Pons (tissue), 1 donor: ENCODE measurements at regions not wholly inside any gene's neighbourhood (a gene's known extent, or its start where the extent isn't known, plus 50 kb on each side); places are given as distances from the start of the nearest gene placed in this dataset.
A peak's percentile ranks its signal among the peaks of the same experiment; 100 is the strongest.
"Not testable (repeated sequence)": the region's sequence is repeated elsewhere in the genome, so short reads cannot be mapped to it uniquely, and the experiment has no call there.

Experiments used
- DNase-seq: peaks from one replicate; pipeline ENCODE4 v3.0.0-alpha.2; 2016; ENCODE audit warnings: low spot score

DNA sequence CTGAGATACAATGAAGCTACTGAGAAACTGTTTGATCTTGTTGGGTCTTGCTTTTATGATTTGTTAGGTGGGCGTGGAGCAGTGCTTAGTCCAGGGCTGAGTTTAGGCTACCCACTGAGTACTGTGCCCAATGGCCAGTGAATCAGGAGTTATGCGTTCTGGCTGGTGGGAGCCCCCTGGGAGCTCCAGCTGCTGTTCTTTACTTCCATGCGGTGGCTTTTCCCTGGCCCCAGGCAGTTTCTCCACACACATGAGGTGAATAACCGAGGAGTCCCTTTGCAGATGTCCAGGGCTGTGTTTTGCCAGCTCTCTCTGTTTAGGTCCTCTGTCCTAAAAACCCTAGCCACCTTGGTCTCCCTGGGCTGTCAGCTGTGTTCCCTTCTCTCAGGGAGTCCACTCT is 106.5 kb downstream of the KLF13 start:
- DNase-seq: no peak

DNA sequence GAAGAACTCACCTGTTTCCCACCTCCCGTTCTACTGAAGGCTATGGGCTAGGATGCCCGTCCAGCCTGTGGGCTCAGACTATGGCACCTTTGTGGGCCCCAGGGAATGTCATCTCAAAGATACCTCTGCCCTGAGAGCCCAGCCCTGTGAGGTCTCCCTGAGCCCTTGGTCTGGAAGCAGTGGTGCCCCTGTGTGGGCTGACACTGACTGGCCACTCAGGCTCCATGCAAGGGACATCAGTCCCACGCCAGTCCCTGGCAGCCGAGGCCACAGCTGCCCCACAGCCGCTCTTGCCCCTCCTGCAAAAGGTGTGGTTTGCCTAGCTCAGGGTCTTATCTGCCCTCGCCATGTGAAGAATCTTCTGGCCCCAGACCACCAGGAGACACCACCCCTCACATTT is 106.9 kb downstream of the KLF13 start:
- DNase-seq: no peak

DNA sequence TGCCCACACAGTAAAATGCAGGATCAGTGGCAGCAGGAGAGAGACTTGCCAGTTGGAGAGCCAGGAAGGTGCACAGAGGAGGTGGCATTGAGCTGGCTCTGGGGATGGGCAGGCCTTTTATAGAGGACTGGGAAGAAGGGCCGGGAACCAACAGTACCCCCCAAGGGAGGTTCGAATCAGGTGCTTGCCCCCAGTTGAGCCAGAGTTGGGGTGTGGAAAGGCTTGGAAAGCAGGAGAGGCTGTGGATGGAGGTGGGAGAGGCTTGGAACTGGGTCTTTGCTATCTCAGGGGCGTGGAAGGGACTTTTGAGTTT is 107.6 kb downstream of the KLF13 start:
- no peak for DNase-seq

DNA sequence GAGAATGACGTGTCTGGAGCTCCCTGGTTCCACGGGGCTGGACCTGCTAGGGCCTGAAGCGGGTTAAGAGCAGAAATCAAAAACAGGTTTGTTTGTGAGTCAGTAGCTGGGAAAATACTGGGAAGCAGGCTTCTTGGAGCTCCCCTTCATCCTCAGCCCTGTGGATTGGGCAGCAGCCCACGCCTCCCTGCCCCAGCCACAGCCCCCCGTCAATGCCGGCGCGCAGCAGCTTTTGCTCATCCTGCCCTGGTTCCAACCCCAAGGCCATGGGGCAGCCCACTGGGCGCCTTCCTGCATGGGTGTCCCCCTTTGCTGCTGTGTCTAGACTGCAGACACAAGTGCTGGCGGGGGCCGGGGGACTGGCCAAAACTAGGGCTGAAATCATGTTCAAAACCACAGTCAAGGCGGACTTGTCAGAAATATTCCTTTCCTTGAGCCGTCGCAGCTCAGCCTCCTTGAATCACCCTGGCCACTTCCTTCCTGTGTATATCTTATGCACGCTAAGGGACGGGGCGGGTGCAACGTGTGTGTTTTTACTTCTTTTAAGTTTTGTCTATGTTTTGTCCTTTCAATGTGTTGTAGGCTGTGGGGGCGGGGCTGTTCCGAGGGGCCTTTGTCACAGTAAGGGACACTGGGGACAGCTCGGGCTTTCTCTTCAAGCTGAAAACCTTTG is 108.1 kb downstream of the KLF13 start:
- DNase-seq: no peak

DNA sequence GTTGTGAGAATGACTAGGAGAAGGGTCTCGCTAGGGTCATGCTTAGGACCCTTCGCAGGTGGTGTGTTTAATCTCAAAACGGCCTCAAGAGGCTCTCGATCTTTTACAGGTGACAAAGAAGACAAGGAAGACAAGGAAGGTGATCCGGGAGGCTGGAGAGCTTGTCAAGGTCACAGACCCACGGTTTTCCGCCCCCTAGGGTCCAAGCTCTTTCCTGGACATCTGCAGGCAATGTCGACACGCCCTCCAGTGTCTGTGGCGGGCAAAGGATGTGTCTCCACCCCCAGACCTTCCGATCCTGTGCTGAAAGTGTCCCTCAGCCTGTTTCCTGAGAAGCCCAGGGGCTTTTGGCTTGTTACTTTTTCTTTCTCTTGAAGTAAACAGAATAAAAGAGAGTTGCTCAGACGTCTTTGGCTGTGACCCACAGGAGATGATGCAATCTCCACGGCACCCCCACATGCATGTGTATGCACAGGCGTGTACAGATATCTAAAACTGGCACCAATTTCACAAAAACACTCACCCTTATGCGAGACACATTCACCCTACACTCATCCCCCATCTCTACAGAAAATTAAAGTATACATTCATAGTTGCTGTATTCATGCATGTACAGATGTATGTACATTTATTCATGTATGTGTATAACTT is 108.8 kb downstream of the KLF13 start:
- peak; percentile 83 for DNase-seq

DNA sequence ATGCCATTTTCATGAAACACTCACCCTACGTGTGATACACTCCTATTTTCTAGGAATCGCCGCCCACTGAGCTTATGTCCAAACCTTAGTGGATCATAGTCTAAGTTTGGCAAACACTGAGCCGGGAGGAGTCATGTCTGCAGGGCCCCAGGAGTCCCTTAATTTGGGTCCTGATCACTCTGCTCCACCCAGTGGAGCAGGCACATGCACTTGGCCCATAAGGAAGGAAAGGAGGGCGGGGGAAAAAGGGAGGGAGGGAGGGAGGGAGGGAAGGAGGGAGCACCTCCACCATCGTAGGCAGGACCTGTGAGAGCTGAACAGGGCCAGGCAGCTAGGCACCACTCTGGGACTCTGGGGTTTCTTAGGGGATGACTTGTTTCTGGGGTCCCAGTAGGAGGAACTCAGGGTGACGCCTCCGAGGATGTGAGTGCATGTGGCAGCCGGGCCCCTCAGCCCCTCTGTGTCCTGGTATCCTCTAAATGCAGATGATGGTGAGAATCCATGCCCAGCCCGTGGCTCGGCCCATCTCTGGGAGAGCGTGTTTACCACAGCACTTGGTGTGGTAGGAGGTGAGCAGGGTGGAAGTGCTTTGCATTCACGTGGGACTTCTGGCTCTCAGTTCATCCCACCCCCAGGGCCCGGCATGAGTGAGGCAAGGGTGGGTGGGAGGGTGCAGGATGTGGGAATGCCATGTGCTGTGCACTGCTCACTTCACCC is 109.4 kb downstream of the KLF13 start:
- DNase-seq: no peak

DNA sequence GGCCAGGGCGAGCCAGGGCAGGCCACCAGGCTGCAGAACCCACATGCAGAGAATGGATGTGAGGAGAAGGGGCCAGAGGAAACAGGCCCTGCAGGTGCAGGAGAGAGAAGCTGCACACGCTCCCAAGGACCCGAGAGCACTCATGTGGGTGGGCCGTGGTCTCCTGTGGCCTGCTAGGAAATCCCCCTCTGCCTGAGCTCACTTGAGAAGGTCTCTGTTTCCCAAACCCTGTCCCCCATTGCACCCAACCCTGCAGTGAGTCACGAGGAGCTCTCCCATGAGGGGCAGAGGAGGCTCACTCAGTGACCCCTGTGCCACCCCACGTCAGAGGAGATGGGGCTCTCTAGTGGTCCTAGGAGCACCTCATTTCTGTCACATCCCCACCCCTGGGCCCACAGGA is 111.1 kb downstream of the KLF13 start:
- no peak for DNase-seq

DNA sequence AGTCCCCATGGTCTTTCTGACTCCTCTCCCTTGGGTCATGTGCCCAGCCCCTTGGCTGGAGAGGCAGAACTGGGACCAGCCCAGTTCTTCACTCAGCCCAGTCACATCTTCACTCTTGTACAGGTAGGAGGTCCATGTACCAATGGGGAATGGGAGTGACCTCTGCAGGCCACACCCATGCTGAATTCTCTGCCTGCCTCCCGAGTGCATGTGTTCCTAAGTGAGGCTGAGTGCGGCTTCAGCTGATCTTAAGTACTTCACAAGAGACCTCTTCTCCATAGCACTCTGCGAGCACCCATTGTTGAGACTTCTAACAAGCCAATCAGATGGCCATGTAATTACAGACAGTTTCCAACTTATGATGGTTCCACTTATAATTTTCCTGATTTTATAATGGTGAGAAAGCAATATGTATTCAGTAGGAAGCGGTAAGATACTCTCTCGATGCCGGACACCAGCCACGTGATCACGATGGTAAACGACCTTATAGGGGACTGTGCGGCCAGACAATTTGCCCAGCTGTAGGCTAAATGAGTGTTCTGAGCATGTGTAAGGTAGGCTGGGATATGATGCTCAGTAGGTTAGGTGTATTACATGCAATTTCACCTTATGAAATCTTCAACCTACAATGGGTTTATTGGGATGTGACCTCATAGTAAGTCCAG is 112.1 kb downstream of the KLF13 start:
- DNase-seq: no peak

DNA sequence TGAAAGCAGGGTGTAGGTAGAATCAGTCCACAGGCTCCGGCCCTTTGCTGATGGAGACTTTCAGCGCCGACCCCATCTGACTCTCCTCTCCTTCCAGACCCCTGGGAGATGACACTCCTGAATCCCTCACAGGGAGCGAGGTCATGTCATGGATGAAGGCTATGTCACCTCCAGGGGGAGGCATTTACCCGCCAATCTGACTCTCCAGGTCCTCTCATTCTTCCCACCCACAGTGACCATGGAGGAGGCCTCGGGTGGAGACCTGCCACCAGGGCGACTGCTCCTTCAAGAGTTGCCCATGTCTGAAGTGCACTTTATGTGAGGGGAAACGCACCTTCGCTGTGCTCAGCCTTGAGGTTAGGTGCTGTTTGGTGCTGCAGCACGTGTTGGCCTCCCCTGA is 112.7 kb downstream of the KLF13 start:
- DNase-seq: no peak

DNA sequence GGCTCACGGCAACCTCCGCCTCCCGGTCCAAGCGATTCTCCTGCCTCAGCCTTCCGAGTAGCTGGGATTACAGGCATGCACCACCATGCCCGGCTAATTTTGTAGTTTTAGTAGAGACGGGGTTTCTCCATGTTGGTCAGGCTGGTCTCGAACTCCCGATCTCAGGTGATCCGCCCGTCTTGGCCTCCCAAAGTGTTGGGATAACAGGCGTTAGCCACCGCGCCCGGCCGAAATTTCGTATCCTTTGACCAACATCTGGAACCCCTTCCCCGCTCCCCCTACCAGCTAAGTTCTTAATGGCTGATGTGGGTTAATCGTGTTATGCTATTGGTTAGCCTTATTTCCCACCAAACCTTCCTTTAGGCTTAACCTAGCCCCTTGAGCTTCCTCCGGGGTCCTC is 113.6 kb downstream of the KLF13 start:
- DNase-seq: not testable (repeated sequence)

DNA sequence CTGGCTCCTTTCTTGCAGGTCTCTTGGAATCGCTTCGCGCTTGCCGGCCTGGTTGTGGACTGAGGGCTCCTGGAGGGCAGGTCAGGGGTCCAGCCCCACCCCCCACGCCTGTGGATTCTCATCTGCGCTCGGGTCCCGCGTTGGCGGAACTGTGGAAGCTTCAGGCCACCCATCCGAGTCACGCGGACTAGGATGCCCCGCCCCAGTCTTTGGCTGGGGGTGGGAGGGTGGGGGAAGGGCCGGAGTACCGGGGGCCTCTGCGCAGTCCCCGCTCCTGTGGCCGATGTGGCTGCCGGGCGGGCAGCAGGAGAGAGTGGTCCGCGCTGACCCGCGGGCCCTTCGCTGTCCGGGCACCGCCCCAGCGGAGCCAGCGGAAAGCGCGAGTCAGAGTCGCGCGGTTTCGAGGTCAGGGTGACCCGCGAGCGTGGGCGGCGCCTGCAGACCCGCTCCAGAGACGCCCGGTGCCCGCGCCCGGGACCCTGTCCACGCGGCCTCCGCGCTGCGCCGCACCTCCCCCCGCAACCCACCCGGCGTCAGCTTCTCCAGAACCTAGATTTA is 114.2 kb downstream of the KLF13 start:
- DNase-seq: peak; percentile 26

DNA sequence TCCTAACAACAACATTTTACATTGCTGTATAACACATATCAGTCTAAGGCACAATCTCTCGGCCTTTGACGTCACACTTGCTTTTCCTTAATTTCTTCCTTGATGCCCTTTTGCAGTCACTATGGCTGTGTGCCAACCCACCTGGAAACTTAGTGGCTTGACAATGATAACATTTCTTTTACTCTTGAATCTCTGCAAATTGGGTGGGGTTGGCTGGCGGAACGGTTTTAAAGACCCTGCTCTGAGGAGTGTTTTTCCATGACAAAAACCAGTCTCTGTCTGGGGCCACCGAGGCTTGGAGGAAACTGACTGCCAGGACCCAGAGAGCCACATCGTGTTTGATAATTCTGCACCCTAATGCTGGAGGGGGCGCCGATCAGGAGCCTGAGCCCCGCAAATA is 115.6 kb downstream of the KLF13 start:
- no peak for DNase-seq

DNA sequence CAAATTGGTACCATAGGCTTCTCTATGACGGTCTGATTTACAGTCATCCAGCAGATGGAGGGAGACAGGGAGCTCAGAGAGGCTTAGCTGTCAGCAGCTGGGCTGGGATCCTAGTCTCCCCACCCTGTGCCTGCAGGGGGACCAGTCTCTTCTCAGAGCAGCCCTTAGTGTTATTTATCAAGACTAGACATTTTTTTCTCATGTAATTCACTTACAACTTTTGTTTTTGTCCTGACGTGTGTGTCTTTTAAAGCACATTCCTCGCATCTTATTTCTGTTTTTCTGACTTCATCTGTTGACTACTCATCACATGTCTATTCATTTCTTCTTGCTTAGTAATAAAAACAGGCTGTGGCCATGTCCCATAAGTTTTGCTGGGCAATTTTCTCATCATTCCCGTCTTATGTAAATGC is 116.1 kb downstream of the KLF13 start:
- DNase-seq: no peak

DNA sequence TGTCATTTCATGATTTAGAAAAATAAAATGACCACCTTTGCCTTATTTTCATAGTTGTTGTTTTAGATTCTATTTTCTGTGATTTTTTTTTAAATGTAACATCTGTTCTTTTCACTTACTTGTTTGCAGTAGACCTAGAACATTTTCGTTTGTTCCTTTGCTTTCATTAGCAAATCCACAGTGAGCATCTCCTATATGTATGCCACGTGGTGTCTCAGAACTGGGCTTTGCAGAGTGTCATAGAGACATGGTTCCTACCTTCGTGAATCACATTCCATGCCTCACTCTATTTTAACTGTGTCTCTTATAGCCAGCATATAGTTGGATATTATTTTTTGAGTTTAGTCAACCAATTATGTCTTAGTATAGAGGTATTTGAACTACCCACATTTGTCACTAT is 118.2 kb downstream of the KLF13 start:
- no peak for DNase-seq

DNA sequence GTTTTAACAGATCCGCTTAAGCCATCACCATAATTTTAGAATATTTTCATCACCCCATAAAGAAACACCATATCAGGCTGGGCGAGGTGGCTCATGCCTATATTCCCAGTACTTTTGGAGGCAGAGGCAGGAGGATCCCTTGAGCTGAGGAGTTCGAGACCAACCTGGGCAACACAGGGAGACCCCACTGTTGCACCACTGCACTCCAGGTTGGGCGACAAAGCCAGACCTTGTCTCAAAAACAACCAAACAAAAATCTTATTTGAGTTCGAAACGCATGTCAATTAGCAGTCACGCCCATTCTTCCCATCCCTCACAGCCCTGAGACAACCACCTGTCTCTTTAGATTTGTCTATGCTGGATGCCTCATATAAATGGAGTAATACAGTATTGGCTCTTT is 119.9 kb downstream of the KLF13 start:
- DNase-seq: no peak

DNA sequence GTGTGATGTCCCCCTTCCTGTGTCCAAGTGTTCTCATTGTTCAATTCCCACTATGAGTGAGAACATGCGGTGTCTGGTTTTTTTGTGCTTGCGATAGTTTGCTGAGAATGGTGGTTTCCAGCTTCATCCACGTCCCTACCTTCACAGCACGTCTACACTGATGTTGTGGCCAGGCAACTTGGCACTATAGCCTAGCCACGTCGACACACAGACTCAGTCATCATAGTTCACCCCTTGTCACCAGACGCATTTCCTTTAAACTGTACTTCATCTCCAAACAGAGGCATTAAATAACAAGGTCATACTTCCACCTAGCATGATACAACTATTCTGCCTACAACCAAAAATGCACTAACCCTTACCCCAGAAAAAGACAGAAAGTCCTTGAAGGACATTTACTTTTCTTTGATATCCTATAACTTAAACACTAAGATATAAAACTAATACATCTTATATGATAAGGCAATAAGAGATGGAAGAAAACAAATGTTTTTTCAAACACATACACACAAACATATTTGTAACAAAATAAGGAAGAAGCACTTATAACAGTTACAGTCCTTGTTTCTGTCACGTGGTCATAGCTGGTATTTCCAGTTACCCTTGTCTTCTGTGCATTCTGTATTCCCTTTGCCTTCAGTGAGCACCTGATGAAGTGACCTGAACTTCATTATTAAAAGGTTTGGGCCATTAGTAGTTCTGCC is 121.4 kb downstream of the KLF13 start:
- no peak for DNase-seq

DNA sequence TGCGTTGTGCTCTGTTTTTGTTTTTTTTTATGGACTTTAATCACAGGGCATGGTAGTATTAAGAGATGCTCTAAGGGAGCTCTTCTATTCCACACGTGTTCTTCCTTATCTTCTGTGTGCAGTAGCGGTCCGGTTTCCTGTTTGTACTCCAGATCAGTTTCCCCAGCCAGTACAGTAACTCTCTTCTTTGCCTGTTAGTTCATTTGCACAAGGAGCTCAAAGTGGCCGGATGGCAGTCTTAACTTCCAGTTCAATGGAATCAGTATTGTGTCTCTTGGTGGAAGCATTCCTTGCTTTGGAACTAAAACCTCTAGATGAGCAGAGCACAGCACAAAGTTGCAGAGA is 122.0 kb downstream of the KLF13 start:
- DNase-seq: no peak

DNA sequence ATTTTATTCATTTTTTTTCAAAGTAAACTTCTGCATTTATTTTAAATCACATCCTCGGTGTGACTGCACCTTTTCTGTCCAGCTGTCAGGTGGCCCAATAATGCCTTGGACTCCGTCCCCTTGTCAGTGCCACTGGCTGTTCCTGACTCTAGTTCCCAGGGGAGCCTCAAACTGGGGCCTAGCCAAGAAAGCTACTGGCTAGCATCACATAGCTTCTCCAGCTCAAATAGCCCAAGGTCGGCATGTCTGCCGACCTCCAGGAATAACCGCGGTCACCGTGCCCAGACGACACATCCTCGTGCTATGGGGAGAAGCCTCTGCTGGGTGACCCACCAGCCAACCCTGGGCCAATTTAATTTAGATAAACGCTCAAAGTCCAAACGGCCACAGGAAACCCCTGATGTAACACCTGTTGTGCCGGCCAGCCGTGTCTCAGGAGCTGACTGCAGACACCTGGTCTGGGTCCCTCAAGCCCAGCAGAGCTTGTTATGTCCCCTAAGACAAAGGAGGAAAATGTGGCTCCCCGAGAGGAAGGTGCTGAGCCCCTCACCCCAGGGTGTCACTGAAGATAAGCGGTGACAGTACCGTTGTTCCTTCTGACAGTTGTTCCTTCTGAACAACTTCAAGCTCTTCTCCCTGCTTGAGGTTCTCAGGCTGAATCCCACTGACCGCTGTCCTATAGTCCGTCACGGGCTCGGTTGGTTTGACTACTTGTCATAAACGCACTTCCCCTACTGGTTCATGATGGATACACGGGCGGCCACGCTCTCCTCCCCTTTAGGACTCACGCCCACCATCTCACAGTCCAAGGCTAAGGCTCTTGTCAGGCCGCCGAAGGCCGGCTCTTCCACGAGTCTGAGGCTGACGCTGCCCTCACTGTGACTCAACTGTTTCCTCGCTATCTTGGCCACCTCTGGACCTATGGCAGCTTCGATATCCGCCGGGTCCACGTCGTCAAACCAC is 126.2 kb downstream of the KLF13 start:
- no peak for DNase-seq

DNA sequence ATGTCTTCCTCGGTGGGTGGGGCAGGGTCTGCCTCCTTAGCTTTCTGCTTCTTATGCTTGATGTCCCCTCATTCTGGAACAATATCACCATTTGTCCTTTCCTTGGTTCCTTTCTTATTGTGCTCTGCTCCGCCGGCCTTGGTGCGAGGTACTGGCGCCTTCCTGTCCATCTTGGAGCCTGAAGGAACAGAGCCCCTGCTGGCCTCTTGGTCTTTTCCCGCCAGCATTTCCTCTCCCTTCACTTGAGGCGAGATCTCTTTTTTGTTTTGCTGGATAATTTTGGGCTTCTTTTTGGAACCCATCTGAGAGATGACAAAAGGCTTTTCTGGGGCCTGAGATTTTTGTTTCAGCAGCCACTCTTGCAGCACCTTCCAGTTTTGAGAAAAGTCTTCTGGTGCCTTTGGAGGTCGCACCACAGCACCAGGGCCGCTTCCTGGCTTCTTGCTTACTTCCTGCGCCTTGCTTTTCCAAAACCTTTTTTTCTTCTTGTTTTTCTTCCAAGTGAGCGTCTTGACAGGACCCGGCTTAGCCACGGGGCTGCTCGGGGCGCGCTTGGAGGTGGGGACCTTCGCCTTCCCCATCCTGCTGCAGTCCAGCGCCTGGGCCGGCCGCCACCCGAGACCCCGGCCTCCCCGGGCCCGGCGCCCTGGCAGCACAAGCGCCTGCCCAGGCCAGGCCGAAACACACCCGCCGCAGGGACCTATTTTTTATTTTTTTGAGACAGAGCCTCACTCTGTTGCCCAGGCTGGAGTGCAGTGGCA is 127.1 kb downstream of the KLF13 start:
- no peak for DNase-seq

DNA sequence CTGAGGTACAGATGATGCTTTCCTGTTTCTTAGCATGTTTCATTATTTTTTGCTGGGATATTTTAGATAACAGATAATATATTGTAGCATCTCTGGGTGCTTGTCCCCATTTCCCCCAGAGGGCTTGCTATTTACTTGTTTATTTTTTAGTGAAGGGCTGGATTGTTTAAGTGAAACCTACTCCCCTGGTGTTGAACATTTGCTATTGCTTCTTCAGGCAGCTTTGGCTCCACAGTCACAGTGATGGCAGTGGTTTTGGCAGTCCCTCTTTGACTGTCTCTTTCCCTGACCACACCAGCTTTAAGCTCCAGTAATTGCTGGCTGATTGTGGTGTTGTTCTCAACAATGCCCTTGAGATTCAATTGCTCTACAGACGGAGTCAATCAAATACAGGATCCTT is 128.9 kb downstream of the KLF13 start:
- DNase-seq: no peak
